Transverse colon (tissue), 3 donors: ENCODE measurements at regions not wholly inside any gene's neighbourhood (a gene's known extent, or its start where the extent isn't known, plus 50 kb on each side); places are given as distances from the start of the nearest gene placed in this dataset.

Experiments
- CTCF ChIP-seq, 5 experiments: fragments of 200-600 bp in 3 of 5; fragments of 450-650 bp in 2 of 5; sonication (generic) in 3 of 5; IDR thresholded peaks; 1 replicate in 2 of 5; 2 replicates in 3 of 5; pipeline ENCODE4 v1.5.1; 2016 to 2017; ENCODE audit warnings: antibody characterized with exemption in 5 of 5, inconsistent platforms in 3 of 5, mild to moderate bottlenecking in 2 of 5, moderate library complexity in 1 of 5
- EP300 ChIP-seq: sonication (generic); formaldehyde crosslinking; IDR thresholded peaks from one replicate; pipeline ENCODE4 v1.6.1; 2017; ENCODE audit warnings: antibody characterized with exemption, low read depth

- TF ChIP-seq CTCF (IDR thresholded peaks at IDR 0.05) = no peak
- no peak for TF ChIP-seq EP300
These were observed 458.4 kb upstream of the SOX5 start for GRCh38 chr12:24407884-24408283.
